GM12878 (cell line): ENCODE measurements at regions not wholly inside any gene's neighbourhood (a gene's known extent, or its start where the extent isn't known, plus 50 kb on each side); places are given as distances from the start of the nearest gene placed in this dataset.

Experiments used
- ATF2 ChIP-seq: IDR thresholded peaks from 2 replicates; pipeline ENCODE4 v1.6.1; 2012; ENCODE audit warnings: low read length, inconsistent platforms
- EP300 ChIP-seq, 2 experiments: fragments of 150-350 bp in 1 of 2; IDR thresholded peaks; 2 replicates each; pipeline ENCODE4 v1.6.1; 2011 to 2012; ENCODE audit warnings: low read depth in 2 of 2, low read length in 2 of 2, borderline replicate concordance in 1 of 2, improper control_type of control experiment in 1 of 2, inconsistent platforms in 1 of 2; ENCODE audit not compliant: control insufficient read depth in 1 of 2
- KDM1A ChIP-seq: fragments of 200-600 bp; sonication (generic); IDR thresholded peaks from 2 replicates; pipeline ENCODE4 v1.6.1; 2016; ENCODE audit warnings: borderline replicate concordance
- MTA2 ChIP-seq: fragments of 450-650 bp; IDR thresholded peaks from 2 replicates; pipeline ENCODE4 v1.6.1; 2016; ENCODE audit warnings: low read depth, mild to moderate bottlenecking, moderate library complexity
- POLR2A ChIP-seq: IDR thresholded peaks from 2 replicates; pipeline ENCODE4 v1.6.1; 2011; ENCODE audit warnings: low read depth, mild to moderate bottlenecking, low read length
- POLR2AphosphoS5 ChIP-seq: IDR thresholded peaks from 2 replicates; pipeline ENCODE4 v1.6.1; 2011; ENCODE audit warnings: mild to moderate bottlenecking, low read length, inconsistent platforms
- SIN3A ChIP-seq: IDR thresholded peaks from 2 replicates; pipeline ENCODE4 v1.6.1; 2012; ENCODE audit warnings: low read depth, low read length, improper control_type of control experiment
- ZZZ3 ChIP-seq: IDR thresholded peaks from 2 replicates; pipeline ENCODE4 v1.6.1; 2011; ENCODE audit warnings: low read depth; ENCODE audit not compliant: control insufficient read depth, insufficient read length
- TF ChIP-seq, protein P1 (sequence below), 3 experiments: IDR thresholded peaks in 2 of 3; conservative IDR thresholded peaks in 1 of 3; 2 replicates each; pipeline ENCODE4 v1.5.1; 2011; ENCODE audit warnings: low read depth in 3 of 3, low read length in 3 of 3, mild to moderate bottlenecking in 3 of 3, control low read depth in 2 of 3, moderate library complexity in 2 of 3, inconsistent platforms in 1 of 3, mixed read lengths in 1 of 3; ENCODE audit not compliant: control insufficient read depth in 2 of 3, insufficient read depth in 1 of 3; ENCODE audit errors: extremely low read depth in 1 of 3

- TF ChIP-seq ATF2 (no peak), ZZZ3 (no peak), KDM1A (no peak), MTA2 (no peak), POLR2AphosphoS5 (no peak), SIN3A (no peak), POLR2A (no peak), EP300 (IDR thresholded peaks at IDR 0.05; ENCODE audit: borderline replicate concordance in 1 of 2, control insufficient read depth in 1 of 2, low read depth in 2 of 2, low read length in 2 of 2) (no peak)
- TF ChIP-seq, protein P1, sequence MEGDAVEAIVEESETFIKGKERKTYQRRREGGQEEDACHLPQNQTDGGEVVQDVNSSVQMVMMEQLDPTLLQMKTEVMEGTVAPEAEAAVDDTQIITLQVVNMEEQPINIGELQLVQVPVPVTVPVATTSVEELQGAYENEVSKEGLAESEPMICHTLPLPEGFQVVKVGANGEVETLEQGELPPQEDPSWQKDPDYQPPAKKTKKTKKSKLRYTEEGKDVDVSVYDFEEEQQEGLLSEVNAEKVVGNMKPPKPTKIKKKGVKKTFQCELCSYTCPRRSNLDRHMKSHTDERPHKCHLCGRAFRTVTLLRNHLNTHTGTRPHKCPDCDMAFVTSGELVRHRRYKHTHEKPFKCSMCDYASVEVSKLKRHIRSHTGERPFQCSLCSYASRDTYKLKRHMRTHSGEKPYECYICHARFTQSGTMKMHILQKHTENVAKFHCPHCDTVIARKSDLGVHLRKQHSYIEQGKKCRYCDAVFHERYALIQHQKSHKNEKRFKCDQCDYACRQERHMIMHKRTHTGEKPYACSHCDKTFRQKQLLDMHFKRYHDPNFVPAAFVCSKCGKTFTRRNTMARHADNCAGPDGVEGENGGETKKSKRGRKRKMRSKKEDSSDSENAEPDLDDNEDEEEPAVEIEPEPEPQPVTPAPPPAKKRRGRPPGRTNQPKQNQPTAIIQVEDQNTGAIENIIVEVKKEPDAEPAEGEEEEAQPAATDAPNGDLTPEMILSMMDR (IDR thresholded peaks at IDR 0.05 in 2 of 3, conservative IDR thresholded peaks at IDR 0.05 in 1 of 3; ENCODE audit: control insufficient read depth in 2 of 3, extremely low read depth in 1 of 3, insufficient read depth in 1 of 3, low read depth in 3 of 3, low read length in 3 of 3), result peak; percentile 48 to 67 (median 60); a peak in 5 of 6 replicates
Measured at GRCh38 chr2:61658841-61659780, 121.0 kb upstream of the XPO1 start.
